CD14-positive monocyte (primary cell): ENCODE measurements at regions not wholly inside any gene's neighbourhood (a gene's known extent, or its start where the extent isn't known, plus 50 kb on each side); places are given as distances from the start of the nearest gene placed in this dataset.

Source experiments
- DNase-seq, 3 donors: peaks; one replicate each; pipeline ENCODE4 v3.0.0-alpha.2; 2011 to 2022
- H2AFZ ChIP-seq: 2 replicates; pipeline ENCODE4 v1.6.0; 2012; ENCODE audit warnings: mild to moderate bottlenecking, low read depth, low read length, inconsistent platforms; ENCODE audit not compliant: insufficient read depth, poor library complexity, severe bottlenecking
- H3K27ac ChIP-seq, 2 donors: 1 replicate in 1 of 2; 2 replicates in 1 of 2; pipeline ENCODE4 v1.5.1; 2012 to 2013; ENCODE audit warnings: low read length in 2 of 2, control low read depth in 1 of 2, inconsistent platforms in 1 of 2, low read depth in 1 of 2, mild to moderate bottlenecking in 1 of 2
- H3K27me3 ChIP-seq, 2 donors: one replicate each; pipeline versions ENCODE4 v1.6.0 to v1.6.1; 2011 to 2013; ENCODE audit warnings: low read length in 2 of 2; ENCODE audit not compliant: control insufficient read depth in 2 of 2, insufficient read depth in 2 of 2
- H3K36me3 ChIP-seq, 2 donors: replicated peaks in 1 of 2; 1 replicate in 1 of 2; 2 replicates in 1 of 2; pipeline versions ENCODE4 v1.5.1 to v1.6.1; 2012 to 2013; ENCODE audit warnings: low read length in 2 of 2, control low read depth in 1 of 2, inconsistent platforms in 1 of 2, mild to moderate bottlenecking in 1 of 2; ENCODE audit not compliant: insufficient read depth in 2 of 2, control insufficient read depth in 1 of 2
- H3K4me1 ChIP-seq, 2 donors: 1 replicate in 1 of 2; 2 replicates in 1 of 2; pipeline versions ENCODE4 v1.5.1 to v1.6.1; 2012 to 2013; ENCODE audit warnings: low read length in 2 of 2, control low read depth in 1 of 2, inconsistent platforms in 1 of 2, mild to moderate bottlenecking in 1 of 2, moderate library complexity in 1 of 2; ENCODE audit not compliant: insufficient read depth in 2 of 2, control insufficient read depth in 1 of 2
- H3K4me2 ChIP-seq: replicated peaks from 2 replicates; pipeline ENCODE3; 2012; ENCODE audit warnings: low read length, moderate library complexity, mild to moderate bottlenecking; ENCODE audit not compliant: poor library complexity, severe bottlenecking; ENCODE audit errors: extremely low read depth
- H3K4me3 ChIP-seq, 3 experiments: fragments of 200-600 bp in 1 of 3; sonication (generic) in 1 of 3; replicated peaks in 1 of 3; 1 replicate in 2 of 3; 2 replicates in 1 of 3; pipeline ENCODE4 v1.5.1; 2011 to 2013; ENCODE audit warnings: low read length in 3 of 3, mild to moderate bottlenecking in 3 of 3, control low read depth in 2 of 3, low read depth in 2 of 3, inconsistent platforms in 1 of 3, moderate library complexity in 1 of 3
- H3K79me2 ChIP-seq: 2 replicates; pipeline ENCODE4 v1.6.0; 2012; ENCODE audit warnings: mild to moderate bottlenecking, control low read depth, inconsistent platforms, low read length, moderate library complexity; ENCODE audit not compliant: insufficient read depth
- H3K9ac ChIP-seq: 2 replicates; pipeline ENCODE4 v1.6.0; 2017; ENCODE audit warnings: low read length, mild to moderate bottlenecking; ENCODE audit not compliant: insufficient read depth, poor library complexity, severe bottlenecking
- H3K9me3 ChIP-seq, 2 donors: replicated peaks in 1 of 2; 1 replicate in 1 of 2; 2 replicates in 1 of 2; pipeline versions ENCODE4 v1.5.1 to v1.6.1; 2012 to 2013; ENCODE audit warnings: low read length in 2 of 2, control low read depth in 1 of 2; ENCODE audit not compliant: control insufficient read depth in 1 of 2, insufficient read depth in 1 of 2
- H4K20me1 ChIP-seq: 2 replicates; pipeline ENCODE4 v1.6.0; 2012; ENCODE audit warnings: mild to moderate bottlenecking, low read length, control low read depth, moderate library complexity; ENCODE audit not compliant: insufficient read depth
- H3K27ac Mint-ChIP-seq, 7 donors: one replicate each; pipeline ENCODE4 v1.8.0; 2020; ENCODE audit warnings: mild to moderate bottlenecking in 7 of 7, mixed read lengths in 7 of 7, moderate library complexity in 6 of 7, inconsistent platforms in 2 of 7
- H3K27me3 Mint-ChIP-seq, 3 donors: one replicate each; pipeline ENCODE4 v1.8.0; 2021 to 2022; ENCODE audit warnings: low read depth in 3 of 3, mild to moderate bottlenecking in 3 of 3, mixed read lengths in 3 of 3, moderate library complexity in 3 of 3, inconsistent platforms in 1 of 3
- H3K36me3 Mint-ChIP-seq, 2 donors: one replicate each; pipeline ENCODE4 v1.8.0; 2020; ENCODE audit warnings: mixed read lengths in 2 of 2, inconsistent platforms in 1 of 2, mild to moderate bottlenecking in 1 of 2
- H3K4me1 Mint-ChIP-seq: one replicate; pipeline ENCODE4 v1.8.0; 2020; ENCODE audit warnings: mild to moderate bottlenecking, mixed read lengths
- H3K4me3 Mint-ChIP-seq, 2 donors: one replicate each; pipeline ENCODE4 v1.8.0; 2020; ENCODE audit warnings: mild to moderate bottlenecking in 2 of 2, mixed read lengths in 2 of 2, moderate library complexity in 1 of 2
- H3K9me3 Mint-ChIP-seq, 7 donors: one replicate each; pipeline ENCODE4 v1.8.0; 2020 to 2022; ENCODE audit warnings: mixed read lengths in 7 of 7, mild to moderate bottlenecking in 6 of 7, moderate library complexity in 6 of 7, inconsistent platforms in 2 of 7
- WGBS: methylation state at CpG from one replicate; pipeline ENCODE4 v1.1.5; 2013; ENCODE audit warnings: missing lambda C conversion rate; ENCODE audit not compliant: insufficient coverage; 5-methylcytosine and 5-hydroxymethylcytosine counted together
- intact Hi-C, 2 donors: fragments of 100-400 bp; cut with micrococcal nuclease; formaldehyde crosslinking; loops; one replicate each; pipeline versions ENCODE4 v1.15.0 to v1.15.1; 2023
- TF ChIP-seq, protein P1 (sequence below): fragments of 200-600 bp; IDR thresholded peaks from one replicate; pipeline ENCODE4 v1.8.0; 2022; ENCODE audit warnings: antibody characterized with exemption, mild to moderate bottlenecking

DNA sequence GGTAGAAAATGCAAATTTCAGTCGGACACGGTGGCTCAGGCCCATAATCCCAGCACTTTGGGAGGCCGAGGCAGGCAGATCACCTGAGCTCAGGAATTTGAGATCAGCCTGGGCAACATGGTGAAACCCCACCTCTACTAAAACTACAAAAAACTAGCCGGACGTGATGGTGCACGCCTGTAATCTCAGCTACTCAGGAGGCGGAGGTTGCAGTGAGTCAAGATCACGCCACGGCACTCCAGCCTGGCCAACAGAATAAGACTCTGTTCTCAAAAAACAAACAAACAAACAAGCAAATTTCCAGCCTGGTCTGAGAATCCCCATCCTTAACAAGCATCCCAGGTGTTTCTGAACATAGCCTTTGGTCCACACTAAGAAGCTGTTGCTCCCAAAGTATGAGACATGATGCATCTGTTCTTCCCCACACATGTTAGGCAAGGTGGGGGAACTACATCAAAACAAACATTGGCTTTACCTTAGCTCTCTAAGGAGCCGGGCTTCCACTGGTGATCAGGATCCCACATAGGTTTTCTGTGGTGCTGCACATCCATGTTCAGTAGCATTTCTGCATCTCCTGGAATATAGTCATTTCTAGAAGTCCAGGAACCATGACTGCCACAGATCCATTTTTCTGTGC lies 92.5 kb upstream of the DMRT1 start:
- Histone ChIP-seq H2AFZ (no peak overlapping the region), H3K79me2 (no peaks in the 10 kb centered on the region), H4K20me1 (no peaks in the 10 kb centered on the region), H3K27ac (no peak overlapping the region), H3K36me3 (no peaks in the 10 kb centered on the region), H3K9ac (no peak overlapping the region), H3K9me3 (no peaks in the 10 kb centered on the region), H3K4me3 (no peak overlapping the region), H3K4me2 (no peak overlapping the region), H3K4me1 (peaks cover 22 to 32% of the 10 kb centered on the region in 2 donors), H3K27me3 (no peaks in the 10 kb centered on the region)
- Mint-ChIP-seq H3K9me3 (no peaks in the 10 kb centered on the region), H3K27ac (no peak overlapping the region), H3K36me3 (no peaks in the 10 kb centered on the region), H3K4me1 (peaks cover 41% of the 10 kb centered on the region), H3K4me3 (no peak overlapping the region), H3K27me3 (peaks cover 2 to 6% (median 2%) of the 10 kb centered on the region in 3 donors)
- TF ChIP-seq, protein P1, sequence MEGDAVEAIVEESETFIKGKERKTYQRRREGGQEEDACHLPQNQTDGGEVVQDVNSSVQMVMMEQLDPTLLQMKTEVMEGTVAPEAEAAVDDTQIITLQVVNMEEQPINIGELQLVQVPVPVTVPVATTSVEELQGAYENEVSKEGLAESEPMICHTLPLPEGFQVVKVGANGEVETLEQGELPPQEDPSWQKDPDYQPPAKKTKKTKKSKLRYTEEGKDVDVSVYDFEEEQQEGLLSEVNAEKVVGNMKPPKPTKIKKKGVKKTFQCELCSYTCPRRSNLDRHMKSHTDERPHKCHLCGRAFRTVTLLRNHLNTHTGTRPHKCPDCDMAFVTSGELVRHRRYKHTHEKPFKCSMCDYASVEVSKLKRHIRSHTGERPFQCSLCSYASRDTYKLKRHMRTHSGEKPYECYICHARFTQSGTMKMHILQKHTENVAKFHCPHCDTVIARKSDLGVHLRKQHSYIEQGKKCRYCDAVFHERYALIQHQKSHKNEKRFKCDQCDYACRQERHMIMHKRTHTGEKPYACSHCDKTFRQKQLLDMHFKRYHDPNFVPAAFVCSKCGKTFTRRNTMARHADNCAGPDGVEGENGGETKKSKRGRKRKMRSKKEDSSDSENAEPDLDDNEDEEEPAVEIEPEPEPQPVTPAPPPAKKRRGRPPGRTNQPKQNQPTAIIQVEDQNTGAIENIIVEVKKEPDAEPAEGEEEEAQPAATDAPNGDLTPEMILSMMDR, result no peak
- intact Hi-C loops, result no loop called here
- 85% methylated on average over 10 of the region's 10 CpGs for WGBS
- no peak for DNase-seq

DNA sequence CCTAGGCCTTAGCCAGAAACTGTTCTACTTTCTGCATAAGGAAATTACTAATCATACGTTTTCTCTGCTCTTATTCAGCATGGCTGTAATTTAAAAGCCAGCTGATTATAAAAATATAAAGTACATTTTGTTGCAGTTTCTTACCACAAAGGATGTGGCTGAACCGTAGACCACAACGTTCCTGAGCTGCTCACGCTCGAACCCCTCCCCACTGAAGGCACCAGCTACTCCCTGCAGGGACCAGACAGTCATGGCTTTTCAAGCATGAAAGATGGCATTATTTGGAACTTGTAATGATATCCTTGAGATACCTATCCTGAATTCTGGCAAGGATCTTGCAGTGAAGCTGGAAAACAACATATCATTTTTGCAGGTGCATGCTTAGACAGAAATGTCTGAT lies 91.8 kb upstream of the DMRT1 start:
- DNase-seq, result no peak
- no peak overlapping the region for H3K9ac ChIP-seq
- Mint-ChIP-seq H3K27ac (no peak overlapping the region), H3K36me3 (no peaks in the 10 kb centered on the region), H3K4me1 (peaks cover 45% of the 10 kb centered on the region), H3K4me3 (no peak overlapping the region), H3K9me3 (no peaks in the 10 kb centered on the region), H3K27me3 (peaks cover 2 to 6% (median 2%) of the 10 kb centered on the region in 3 donors)
- no peaks in the 10 kb centered on the region for H3K9me3 ChIP-seq
- no peaks in the 10 kb centered on the region for H3K79me2 ChIP-seq
- H4K20me1 ChIP-seq, result no peaks in the 10 kb centered on the region
- TF ChIP-seq, protein P1, result no peak
- H3K4me2 ChIP-seq, result no peak overlapping the region
- WGBS, result no CpG with 5 or more reads among the region's 5 CpGs
- H2AFZ ChIP-seq, result no peak overlapping the region
- no peak overlapping the region for H3K4me3 ChIP-seq
- no peaks in the 10 kb centered on the region for H3K27me3 ChIP-seq
- intact Hi-C loops, result loop anchor here in 1 of 2 donors (5.0 kb wide), 1 partner anchor 42 kb away; no protein-coding TSS in a partner anchor
- H3K4me1 ChIP-seq, result peaks cover 22 to 32% of the 10 kb centered on the region in 2 donors
- H3K36me3 ChIP-seq, result no peaks in the 10 kb centered on the region
- H3K27ac ChIP-seq, result no peak overlapping the region
